GM12878 (cell line): ENCODE measurements at regions not wholly inside any gene's neighbourhood (a gene's known extent, or its start where the extent isn't known, plus 50 kb on each side); places are given as distances from the start of the nearest gene placed in this dataset.

Experiments
- ATAC-seq: fragments of 200-7000 bp; cut with Tn5 transposase; 3 replicates; pipeline ENCODE4 v1.9.1; 2020; ENCODE audit warnings: mild to moderate bottlenecking, moderate library complexity
- BruUV-seq: library from RNA; stranded (reverse); fragments of 400-500 nt; replicated peaks from 2 replicates; lab custom pipeline; 2021; lab: Mats Ljungman, UMichigan
- CTCF ChIA-PET: fragments of 300-600 bp; sonication (Branson Sonifier 250); formaldehyde crosslinking; extraction: SDS; loops from one replicate; lab custom pipeline; 2021; ENCODE audit warnings: inconsistent platforms; lab: Yijun Ruan, JAX
- POLR2A ChIA-PET: fragments of 350-600 bp; formaldehyde crosslinking; extraction: SDS; loops from one replicate; lab custom pipeline; 2021; ENCODE audit warnings: inconsistent platforms; lab: Charles Lee
- RAD21 ChIA-PET: fragments of 300-600 bp; sonication (Branson Sonifier 250); formaldehyde crosslinking; loops from one replicate; lab custom pipeline; 2023; ENCODE audit warnings: antibody characterized with exemption; ENCODE audit not compliant: unreplicated experiment; lab: Charles Lee
- SMC1A ChIA-PET: fragments of 300-600 bp; sonication (Branson Sonifier 250); formaldehyde crosslinking; loops from one replicate; lab custom pipeline; 2023; ENCODE audit not compliant: unreplicated experiment, uncharacterized antibody; lab: Charles Lee
- DNase-seq: peaks from one replicate; pipeline ENCODE4 v3.0.0-alpha.2; 2011; ENCODE audit warnings: low read depth, low spot score
- FAIRE-seq: peaks from 3 replicates; lab custom pipeline; 2011; peaks lifted over from hg19 to GRCh38; lab: Jason Lieb, UNC
- H2AFZ ChIP-seq: 2 replicates; pipeline ENCODE4 v1.6.0; 2011; ENCODE audit warnings: low read depth, low read length, control low read depth; ENCODE audit not compliant: control insufficient read depth
- H3K27ac ChIP-seq: 2 replicates; pipeline ENCODE4 v1.5.1; 2011; ENCODE audit warnings: control low read depth; ENCODE audit not compliant: control insufficient read depth, insufficient read depth
- H3K27me3 ChIP-seq, 2 experiments: replicated peaks in 1 of 2; 2 replicates each; pipeline versions ENCODE4 v1.6.0 to v1.6.1; 2011; ENCODE audit warnings: low read length in 1 of 2; ENCODE audit not compliant: control insufficient read depth in 2 of 2, insufficient read depth in 2 of 2
- H3K36me3 ChIP-seq, 2 experiments: 2 replicates each; pipeline ENCODE4 v1.5.1; 2011; ENCODE audit warnings: low read length in 1 of 2; ENCODE audit not compliant: control insufficient read depth in 2 of 2, insufficient read depth in 2 of 2
- H3K4me1 ChIP-seq: 2 replicates; pipeline ENCODE4 v1.6.1; 2011; ENCODE audit warnings: mild to moderate bottlenecking, low read length, moderate library complexity, mixed read lengths; ENCODE audit not compliant: control insufficient read depth, insufficient read depth
- H3K4me2 ChIP-seq: 2 replicates; pipeline ENCODE4 v1.6.0; 2011; ENCODE audit warnings: control low read depth; ENCODE audit not compliant: control insufficient read depth, insufficient read depth
- H3K4me3 ChIP-seq: fragments of 200-600 bp; sonication (generic); 2 replicates; pipeline ENCODE4 v1.5.1; 2016
- H3K79me2 ChIP-seq: 2 replicates; pipeline ENCODE4 v1.6.0; 2011; ENCODE audit warnings: low read length; ENCODE audit not compliant: control insufficient read depth, insufficient read depth
- H3K9ac ChIP-seq: 2 replicates; pipeline ENCODE4 v1.8.0; 2011; ENCODE audit warnings: low read length, control low read depth, mixed read lengths; ENCODE audit not compliant: control insufficient read depth, insufficient read depth
- H3K9me3 ChIP-seq: replicated peaks from 3 replicates; pipeline ENCODE4 v1.5.1; 2011; ENCODE audit warnings: mild to moderate bottlenecking, low read length; ENCODE audit not compliant: control insufficient read depth, insufficient read depth
- H4K20me1 ChIP-seq: 2 replicates; pipeline ENCODE4 v1.6.0; 2011; ENCODE audit not compliant: control insufficient read depth, insufficient read depth
- BMI1 ChIP-seq: fragments of 450-650 bp; IDR thresholded peaks from 2 replicates; pipeline ENCODE4 v1.6.1; 2016; ENCODE audit warnings: mild to moderate bottlenecking, moderate library complexity, borderline replicate concordance
- CHD1 ChIP-seq: IDR thresholded peaks from 2 replicates; pipeline ENCODE4 v1.6.1; 2012; ENCODE audit warnings: low read depth, low read length, improper control_type of control experiment
- EP300 ChIP-seq, 2 experiments: fragments of 150-350 bp in 1 of 2; IDR thresholded peaks; 2 replicates each; pipeline ENCODE4 v1.6.1; 2011 to 2012; ENCODE audit warnings: low read depth in 2 of 2, low read length in 2 of 2, borderline replicate concordance in 1 of 2, improper control_type of control experiment in 1 of 2, inconsistent platforms in 1 of 2; ENCODE audit not compliant: control insufficient read depth in 1 of 2
- GATAD2B ChIP-seq: fragments of 450-650 bp; conservative IDR thresholded peaks from 2 replicates; pipeline ENCODE4 v1.6.1; 2017; ENCODE audit warnings: low read depth, mild to moderate bottlenecking, moderate library complexity
- JUNB ChIP-seq: IDR thresholded peaks from 2 replicates; pipeline ENCODE4 v1.6.1; 2016; ENCODE audit warnings: antibody characterized with exemption, mild to moderate bottlenecking
- NFIC ChIP-seq: IDR thresholded peaks from 2 replicates; pipeline ENCODE4 v1.6.1; 2012; ENCODE audit warnings: low read depth, mild to moderate bottlenecking, inconsistent platforms, low read length, moderate library complexity
- NFYB ChIP-seq: IDR thresholded peaks from 2 replicates; pipeline ENCODE4 v1.6.1; 2011; ENCODE audit warnings: low read depth, mild to moderate bottlenecking, low read length, improper control_type of control experiment, moderate library complexity; ENCODE audit not compliant: insufficient read depth
- TBL1XR1 ChIP-seq: IDR thresholded peaks from 2 replicates; pipeline ENCODE4 v1.6.1; 2012; ENCODE audit warnings: low read depth, low read length, improper control_type of control experiment
- WGBS: methylation state at CpG from one replicate; pipeline ENCODE4 v1.1.6; 2016; ENCODE audit warnings: low lambda C conversion rate; ENCODE audit not compliant: insufficient replicate concordance, insufficient coverage; ENCODE audit errors: missing lambda C conversion rate; 5-methylcytosine and 5-hydroxymethylcytosine counted together
- in situ Hi-C: fragments of 300-500 bp; cut with MboI; formaldehyde crosslinking; loops from 9 replicates; pipeline ENCODE4 v1.14.3; 2018; ENCODE audit warnings: mixed read lengths
- intact Hi-C: fragments of 100-400 bp; cut with micrococcal nuclease; formaldehyde crosslinking; loops from one replicate; pipeline ENCODE4 v1.14.2; 2022; ENCODE audit not compliant: unreplicated experiment

- ATAC-seq (no peak), DNase-seq (no peak), FAIRE-seq (no peak)
- intact Hi-C loops (no loop called here), in situ Hi-C loops (no loop called here)
- Histone ChIP-seq H3K9me3 (no peaks in the 10 kb centered on the region; the same call in 2 of the 3 replicates), H3K27me3 (no peaks in the 10 kb centered on the region; a peak in 1 of 4 replicates), H3K27ac (no peak overlapping the region), H3K79me2 (no peaks in the 10 kb centered on the region), H3K4me1 (peaks cover 8% of the 10 kb centered on the region), H3K4me3 (no peak overlapping the region), H4K20me1 (no peaks in the 10 kb centered on the region), H3K9ac (no peak overlapping the region), H3K4me2 (no peak overlapping the region), H2AFZ (no peak overlapping the region), H3K36me3 (no peaks in the 10 kb centered on the region)
- ChIA-PET CTCF (no interaction called here), SMC1A (no interaction called here), POLR2A (no interaction called here), RAD21 (no interaction called here)
- 42% methylated on average over 7 of the region's 7 CpGs for WGBS
- no peak for TF ChIP-seq GATAD2B
- no peak for TF ChIP-seq JUNB
- no peak for TF ChIP-seq NFYB
- TF ChIP-seq TBL1XR1 = no peak
- no peak for TF ChIP-seq EP300 (IDR thresholded peaks at IDR 0.05; ENCODE audit: borderline replicate concordance in 1 of 2, control insufficient read depth in 1 of 2, low read depth in 2 of 2, low read length in 2 of 2)
- no peak for TF ChIP-seq CHD1
- TF ChIP-seq BMI1 = no peak
- TF ChIP-seq NFIC = no peak
- BruUV-seq = no TSS peak
Measured at GRCh38 chr11:130771708-130772107, 144.6 kb downstream of the SNX19 start.
